MM.1S (cell line): ENCODE measurements at regions not wholly inside any gene's neighbourhood (a gene's known extent, or its start where the extent isn't known, plus 50 kb on each side); places are given as distances from the start of the nearest gene placed in this dataset.

Experiments
- EZH2phosphoT487 ChIP-seq: fragments of 300-600 bp; sonication (generic); IDR thresholded peaks from 2 replicates; pipeline ENCODE4 v1.6.1; 2018; ENCODE audit warnings: antibody characterized with exemption, low read length
- TF ChIP-seq, protein P1 (sequence below): fragments of 300-600 bp; sonication (generic); IDR thresholded peaks from 2 replicates; pipeline ENCODE4 v1.5.1; 2016; ENCODE audit warnings: antibody characterized with exemption, low read length, mixed read lengths

DNA sequence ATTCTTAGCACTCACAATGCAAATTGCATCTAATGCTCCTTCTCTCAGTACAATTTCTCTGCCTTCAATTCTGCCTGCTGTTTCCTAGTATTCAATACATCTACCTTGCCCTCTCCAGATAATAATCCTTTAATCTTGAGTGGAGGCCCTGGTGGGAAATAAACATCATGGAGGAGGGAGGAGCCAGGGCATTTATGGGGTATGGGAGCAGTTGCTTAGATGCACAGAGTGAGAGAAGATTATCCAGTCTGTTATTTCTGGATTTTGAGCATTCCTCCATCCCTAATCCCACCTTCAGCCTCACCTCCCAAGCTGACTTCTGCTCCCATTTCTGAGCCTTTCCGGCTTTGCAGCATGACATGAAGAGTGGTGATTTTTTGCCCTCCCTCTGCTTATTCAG lies 127.9 kb upstream of the PPP3CA start:
- TF ChIP-seq, protein P1, sequence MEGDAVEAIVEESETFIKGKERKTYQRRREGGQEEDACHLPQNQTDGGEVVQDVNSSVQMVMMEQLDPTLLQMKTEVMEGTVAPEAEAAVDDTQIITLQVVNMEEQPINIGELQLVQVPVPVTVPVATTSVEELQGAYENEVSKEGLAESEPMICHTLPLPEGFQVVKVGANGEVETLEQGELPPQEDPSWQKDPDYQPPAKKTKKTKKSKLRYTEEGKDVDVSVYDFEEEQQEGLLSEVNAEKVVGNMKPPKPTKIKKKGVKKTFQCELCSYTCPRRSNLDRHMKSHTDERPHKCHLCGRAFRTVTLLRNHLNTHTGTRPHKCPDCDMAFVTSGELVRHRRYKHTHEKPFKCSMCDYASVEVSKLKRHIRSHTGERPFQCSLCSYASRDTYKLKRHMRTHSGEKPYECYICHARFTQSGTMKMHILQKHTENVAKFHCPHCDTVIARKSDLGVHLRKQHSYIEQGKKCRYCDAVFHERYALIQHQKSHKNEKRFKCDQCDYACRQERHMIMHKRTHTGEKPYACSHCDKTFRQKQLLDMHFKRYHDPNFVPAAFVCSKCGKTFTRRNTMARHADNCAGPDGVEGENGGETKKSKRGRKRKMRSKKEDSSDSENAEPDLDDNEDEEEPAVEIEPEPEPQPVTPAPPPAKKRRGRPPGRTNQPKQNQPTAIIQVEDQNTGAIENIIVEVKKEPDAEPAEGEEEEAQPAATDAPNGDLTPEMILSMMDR, result no peak
- no peak for TF ChIP-seq EZH2phosphoT487
